ENCODE measurements at regions not wholly inside any gene's neighbourhood (a gene's known extent, or its start where the extent isn't known, plus 50 kb on each side); places are given as distances from the start of the nearest gene placed in this dataset.

- DNase-seq = peak in 2 of 5 donors; percentile 7 to 15
- TF ChIP-seq CTCF (IDR thresholded peaks at IDR 0.05; ENCODE audit: borderline replicate concordance, extremely low read depth, insufficient read depth) = no peak
- H3K4me3 ChIP-seq (ENCODE audit: low read length in 3 of 3) = no peak overlapping the region
- H3K9ac ChIP-seq (ENCODE audit: low read length in 3 of 3) = no peak overlapping the region
- no peaks in the 10 kb centered on the region for H3K27me3 ChIP-seq (ENCODE audit: control insufficient read depth, insufficient read depth, low read length)
- H3K36me3 ChIP-seq (ENCODE audit: control insufficient read depth in 2 of 3, insufficient read depth in 3 of 3, low read length in 3 of 3) = no peaks in the 10 kb centered on the region
- H3K9me3 ChIP-seq (ENCODE audit: control insufficient read depth in 2 of 3, insufficient read depth in 1 of 3, low read length in 3 of 3) = no peaks in the 10 kb centered on the region
- intact Hi-C loops (cut with DNase I) = no loop called here
- no peak overlapping the region for H3K27ac ChIP-seq (ENCODE audit: low read depth in 2 of 2, low read length in 2 of 2)
- peaks cover 0 to 2% (median 0%) of the 10 kb centered on the region in 3 donors for H3K4me1 ChIP-seq (ENCODE audit: control insufficient read depth in 2 of 3, insufficient read depth in 2 of 3, low read depth in 1 of 3, low read length in 3 of 3)
- no peak for FAIRE-seq
These were observed 375.3 kb upstream of the DAB2 start for GRCh38 chr5:39800042-39800601.

GRCh38 chr5:39799242-39799641 lies 374.5 kb upstream of the DAB2 start:
- intact Hi-C loops (cut with DNase I) = no loop called here

GRCh38 chr5:39794513-39795210 lies 369.9 kb upstream of the DAB2 start:
- Histone ChIP-seq H3K27me3 (ENCODE audit: control insufficient read depth, insufficient read depth, low read length) (no peaks in the 10 kb centered on the region), H3K9ac (ENCODE audit: low read length in 3 of 3) (no peak overlapping the region), H3K36me3 (ENCODE audit: control insufficient read depth in 2 of 3, insufficient read depth in 3 of 3, low read length in 3 of 3) (no peaks in the 10 kb centered on the region), H3K27ac (ENCODE audit: low read depth in 2 of 2, low read length in 2 of 2) (no peak overlapping the region), H3K4me3 (ENCODE audit: low read length in 3 of 3) (peak overlapping the region in 1 of 3 donors; percentile 22), H3K9me3 (ENCODE audit: control insufficient read depth in 2 of 3, insufficient read depth in 1 of 3, low read length in 3 of 3) (no peaks in the 10 kb centered on the region), H3K4me1 (ENCODE audit: control insufficient read depth in 2 of 3, insufficient read depth in 2 of 3, low read depth in 1 of 3, low read length in 3 of 3) (peaks cover 0 to 2% (median 0%) of the 10 kb centered on the region in 3 donors)
- intact Hi-C loops (cut with DNase I) = no loop called here
- peak in 3 of 5 donors; percentile 28 to 53 (median 33) for DNase-seq
- FAIRE-seq = no peak
- no peak for TF ChIP-seq CTCF (IDR thresholded peaks at IDR 0.05; ENCODE audit: borderline replicate concordance, extremely low read depth, insufficient read depth)

More at GRCh38 chr5:39799242-39799641, 374.5 kb upstream of the DAB2 start:
- no peak overlapping the region for H3K4me3 ChIP-seq (ENCODE audit: low read length in 3 of 3)
- no peaks in the 10 kb centered on the region for H3K36me3 ChIP-seq (ENCODE audit: control insufficient read depth in 2 of 3, insufficient read depth in 3 of 3, low read length in 3 of 3)
- no peak overlapping the region for H3K9ac ChIP-seq (ENCODE audit: low read length in 3 of 3)
- no peak for TF ChIP-seq CTCF (IDR thresholded peaks at IDR 0.05; ENCODE audit: borderline replicate concordance, extremely low read depth, insufficient read depth)
- H3K27ac ChIP-seq (ENCODE audit: low read depth in 2 of 2, low read length in 2 of 2) = no peak overlapping the region
- peaks cover 0 to 2% (median 0%) of the 10 kb centered on the region in 3 donors for H3K4me1 ChIP-seq (ENCODE audit: control insufficient read depth in 2 of 3, insufficient read depth in 2 of 3, low read depth in 1 of 3, low read length in 3 of 3)
- FAIRE-seq (no peak), DNase-seq (no peak)
- no peaks in the 10 kb centered on the region for H3K27me3 ChIP-seq (ENCODE audit: control insufficient read depth, insufficient read depth, low read length)
- no peaks in the 10 kb centered on the region for H3K9me3 ChIP-seq (ENCODE audit: control insufficient read depth in 2 of 3, insufficient read depth in 1 of 3, low read length in 3 of 3)
